Keratinocyte (primary cell): ENCODE measurements at regions not wholly inside any gene's neighbourhood (a gene's known extent, or its start where the extent isn't known, plus 50 kb on each side); places are given as distances from the start of the nearest gene placed in this dataset.

Experiments used
- DNase-seq: peaks from one replicate; pipeline ENCODE4 v3.0.0-alpha.2; 2011; ENCODE audit warnings: low read depth, missing footprints, low spot score
- FAIRE-seq: peaks from 2 replicates; lab custom pipeline; 2011; peaks lifted over from hg19 to GRCh38; lab: Jason Lieb, UNC
- H2AFZ ChIP-seq: 2 replicates; pipeline ENCODE4 v1.6.0; 2012; ENCODE audit warnings: low read length, control low read depth, inconsistent platforms; ENCODE audit not compliant: control insufficient read depth
- H3K27ac ChIP-seq: 2 replicates; pipeline ENCODE4 v1.5.1; 2011; ENCODE audit warnings: low read length; ENCODE audit not compliant: control insufficient read depth, insufficient read depth
- H3K27me3 ChIP-seq: 3 replicates; pipeline ENCODE4 v1.6.0; 2011; ENCODE audit warnings: low read length; ENCODE audit not compliant: control insufficient read depth, insufficient read depth; ENCODE audit errors: extremely low read depth
- H3K36me3 ChIP-seq, 2 experiments: 2 replicates in 1 of 2; 3 replicates in 1 of 2; pipeline ENCODE4 v1.5.1; 2011; ENCODE audit warnings: low read length in 2 of 2, mild to moderate bottlenecking in 1 of 2; ENCODE audit not compliant: control insufficient read depth in 2 of 2, insufficient read depth in 2 of 2; ENCODE audit errors: extremely low read depth in 1 of 2
- H3K4me1 ChIP-seq: 3 replicates; pipeline ENCODE4 v1.5.1; 2011; ENCODE audit warnings: low read length; ENCODE audit not compliant: control insufficient read depth, insufficient read depth; ENCODE audit errors: extremely low read depth
- H3K4me2 ChIP-seq: 3 replicates; pipeline ENCODE4 v1.6.0; 2011; ENCODE audit warnings: low read depth, low read length; ENCODE audit not compliant: control insufficient read depth, insufficient read depth; ENCODE audit errors: extremely low read depth
- H3K4me3 ChIP-seq, 3 experiments: fragments of 200-600 bp in 1 of 3; sonication (generic) in 1 of 3; 2 replicates in 2 of 3; 3 replicates in 1 of 3; pipeline ENCODE4 v1.5.1; 2011 to 2016; ENCODE audit warnings: low read length in 3 of 3, mild to moderate bottlenecking in 3 of 3, control low read depth in 2 of 3, inconsistent platforms in 1 of 3, low read depth in 1 of 3, mixed read lengths in 1 of 3, mixed run types in 1 of 3, moderate library complexity in 1 of 3; ENCODE audit not compliant: control insufficient read depth in 2 of 3, insufficient read depth in 2 of 3; ENCODE audit errors: extremely low read depth in 1 of 3
- H3K79me2 ChIP-seq: 2 replicates; pipeline ENCODE4 v1.6.0; 2012; ENCODE audit warnings: low read length; ENCODE audit not compliant: control insufficient read depth, insufficient read depth
- H3K9ac ChIP-seq: 3 replicates; pipeline ENCODE4 v1.6.0; 2011; ENCODE audit warnings: low read length; ENCODE audit not compliant: control insufficient read depth, insufficient read depth; ENCODE audit errors: extremely low read depth
- H3K9me1 ChIP-seq: 3 replicates; pipeline ENCODE4 v1.6.0; 2011; ENCODE audit warnings: low read length; ENCODE audit not compliant: control insufficient read depth, insufficient read depth; ENCODE audit errors: extremely low read depth
- H3K9me3 ChIP-seq: 2 replicates; pipeline ENCODE4 v1.5.1; 2012; ENCODE audit warnings: low read depth, low read length; ENCODE audit not compliant: control insufficient read depth
- H4K20me1 ChIP-seq: 3 replicates; pipeline ENCODE4 v1.6.0; 2011; ENCODE audit warnings: low read length; ENCODE audit not compliant: control insufficient read depth, insufficient read depth; ENCODE audit errors: extremely low read depth
- CTCF ChIP-seq, 3 experiments: IDR thresholded peaks in 1 of 3; conservative IDR thresholded peaks in 1 of 3; optimal IDR thresholded peaks in 1 of 3; 2 replicates in 2 of 3; 3 replicates in 1 of 3; pipeline versions ENCODE3 to v1.5.1; 2011; ENCODE audit warnings: low read length in 3 of 3, mild to moderate bottlenecking in 3 of 3, moderate library complexity in 2 of 3, control low read depth in 1 of 3, inconsistent platforms in 1 of 3; ENCODE audit not compliant: insufficient read depth in 2 of 3; ENCODE audit errors: extremely low read depth in 1 of 3
- EZH2 ChIP-seq: IDR thresholded peaks from one replicate; pipeline ENCODE4 v1.6.1; 2012; ENCODE audit warnings: inconsistent platforms, mild to moderate bottlenecking, low read length, moderate library complexity
- dilution Hi-C: fragments of 300-500 bp; cut with MboI; formaldehyde crosslinking; loops from one replicate; pipeline ENCODE4 v1.7.0; 2020; ENCODE audit warnings: low sequenced_read_pairs; ENCODE audit not compliant: extremely low pct_ligation_motif_present

GRCh38 chr14:66247662-66248193, 238.4 kb upstream of the CCDC196 start:
- TF ChIP-seq CTCF (optimal IDR thresholded peaks at IDR 0.05 in 1 of 3, IDR thresholded peaks at IDR 0.05 in 1 of 3, conservative IDR thresholded peaks at IDR 0.05 in 1 of 3; ENCODE audit: extremely low read depth in 1 of 3, insufficient read depth in 2 of 3, low read length in 3 of 3) (no peak), EZH2 (no peak)
- no peaks in the 10 kb centered on the region for H3K27me3 ChIP-seq
- H3K27ac ChIP-seq, result no peak overlapping the region
- H2AFZ ChIP-seq, result no peak overlapping the region
- FAIRE-seq (no peak), DNase-seq (no peak)
- H4K20me1 ChIP-seq, result no peaks in the 10 kb centered on the region
- no peaks in the 10 kb centered on the region for H3K4me1 ChIP-seq
- no peak overlapping the region for H3K4me3 ChIP-seq
- no peaks in the 10 kb centered on the region for H3K36me3 ChIP-seq
- no peaks in the 10 kb centered on the region for H3K9me3 ChIP-seq
- H3K9ac ChIP-seq, result no peak overlapping the region
- no peak overlapping the region for H3K4me2 ChIP-seq
- dilution Hi-C loops, result no loop called here
- no peaks in the 10 kb centered on the region for H3K79me2 ChIP-seq
- no peaks in the 10 kb centered on the region for H3K9me1 ChIP-seq

GRCh38 chr14:66248256-66248655, 237.9 kb upstream of the CCDC196 start:
- Histone ChIP-seq H3K9ac (no peak overlapping the region), H3K36me3 (no peaks in the 10 kb centered on the region), H3K4me3 (no peak overlapping the region), H4K20me1 (no peaks in the 10 kb centered on the region), H3K9me3 (no peaks in the 10 kb centered on the region), H3K9me1 (no peaks in the 10 kb centered on the region), H2AFZ (no peak overlapping the region), H3K79me2 (no peaks in the 10 kb centered on the region), H3K27me3 (no peaks in the 10 kb centered on the region), H3K4me2 (no peak overlapping the region), H3K27ac (no peak overlapping the region), H3K4me1 (no peaks in the 10 kb centered on the region)
- TF ChIP-seq CTCF (optimal IDR thresholded peaks at IDR 0.05 in 1 of 3, IDR thresholded peaks at IDR 0.05 in 1 of 3, conservative IDR thresholded peaks at IDR 0.05 in 1 of 3; ENCODE audit: extremely low read depth in 1 of 3, insufficient read depth in 2 of 3, low read length in 3 of 3), result no peak
- TF ChIP-seq EZH2, result no peak
- DNase-seq (no peak), FAIRE-seq (no peak)
- dilution Hi-C loops, result no loop called here
